Loucy (cell line): ENCODE measurements at regions not wholly inside any gene's neighbourhood (a gene's known extent, or its start where the extent isn't known, plus 50 kb on each side); places are given as distances from the start of the nearest gene placed in this dataset.

Experiments
- CTCF ChIP-seq: fragments of 200-600 bp; sonication (generic); conservative IDR thresholded peaks from 2 replicates; pipeline ENCODE4 v1.5.1; 2014; ENCODE audit warnings: mild to moderate bottlenecking, antibody characterized with exemption, low read length
- EZH2phosphoT487 ChIP-seq: fragments of 200-600 bp; IDR thresholded peaks from 2 replicates; pipeline ENCODE4 v1.6.1; 2018; ENCODE audit warnings: antibody characterized with exemption, mild to moderate bottlenecking, moderate library complexity, borderline replicate concordance

DNA sequence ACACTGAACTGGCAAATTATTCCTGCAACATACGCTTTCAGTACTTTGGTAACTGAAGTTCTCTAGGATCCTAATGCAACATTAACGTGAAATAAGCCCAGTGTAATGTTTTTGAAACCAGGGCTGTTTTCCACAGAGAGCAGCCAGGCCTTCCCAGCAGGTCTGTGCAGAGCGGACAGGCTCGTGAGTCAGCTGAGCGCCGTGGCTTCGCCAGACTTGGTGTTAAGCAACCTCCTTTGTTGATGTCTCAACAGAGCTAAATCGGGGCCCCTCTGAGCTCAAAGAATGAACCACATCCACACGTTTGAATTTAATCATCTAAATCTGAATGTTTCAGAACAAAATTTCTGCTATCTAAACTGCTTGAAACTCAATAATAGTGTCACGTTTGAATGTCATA lies 181.8 kb upstream of the FMN2 start:
- TF ChIP-seq CTCF (no peak), EZH2phosphoT487 (no peak)
